HG02798 (cell line): ENCODE measurements at regions not wholly inside any gene's neighbourhood (a gene's known extent, or its start where the extent isn't known, plus 50 kb on each side); places are given as distances from the start of the nearest gene placed in this dataset.
"Not testable (repeated sequence)": the region's sequence is repeated elsewhere in the genome, so short reads cannot be mapped to it uniquely, and the experiment has no call there.

ENCODE experiments used
- ATAC-seq: cut with Tn5 transposase; IDR thresholded peaks from one replicate; pipeline ENCODE4 v1.9.1; 2021; ENCODE audit warnings: mild to moderate bottlenecking; ENCODE audit not compliant: unreplicated experiment, poor library complexity

- ATAC-seq: no peak
Measured at GRCh38 chr3:153631664-153632063, 469.6 kb downstream of the RAP2B start.

GRCh38 chr3:153633407-153633806, 471.4 kb downstream of the RAP2B start:
- ATAC-seq: no peak

GRCh38 chr3:153634683-153635082, 472.7 kb downstream of the RAP2B start:
- no peak for ATAC-seq

- no peak for ATAC-seq
Measured at GRCh38 chr3:153639631-153640030, 477.6 kb downstream of the RAP2B start.

DNA sequence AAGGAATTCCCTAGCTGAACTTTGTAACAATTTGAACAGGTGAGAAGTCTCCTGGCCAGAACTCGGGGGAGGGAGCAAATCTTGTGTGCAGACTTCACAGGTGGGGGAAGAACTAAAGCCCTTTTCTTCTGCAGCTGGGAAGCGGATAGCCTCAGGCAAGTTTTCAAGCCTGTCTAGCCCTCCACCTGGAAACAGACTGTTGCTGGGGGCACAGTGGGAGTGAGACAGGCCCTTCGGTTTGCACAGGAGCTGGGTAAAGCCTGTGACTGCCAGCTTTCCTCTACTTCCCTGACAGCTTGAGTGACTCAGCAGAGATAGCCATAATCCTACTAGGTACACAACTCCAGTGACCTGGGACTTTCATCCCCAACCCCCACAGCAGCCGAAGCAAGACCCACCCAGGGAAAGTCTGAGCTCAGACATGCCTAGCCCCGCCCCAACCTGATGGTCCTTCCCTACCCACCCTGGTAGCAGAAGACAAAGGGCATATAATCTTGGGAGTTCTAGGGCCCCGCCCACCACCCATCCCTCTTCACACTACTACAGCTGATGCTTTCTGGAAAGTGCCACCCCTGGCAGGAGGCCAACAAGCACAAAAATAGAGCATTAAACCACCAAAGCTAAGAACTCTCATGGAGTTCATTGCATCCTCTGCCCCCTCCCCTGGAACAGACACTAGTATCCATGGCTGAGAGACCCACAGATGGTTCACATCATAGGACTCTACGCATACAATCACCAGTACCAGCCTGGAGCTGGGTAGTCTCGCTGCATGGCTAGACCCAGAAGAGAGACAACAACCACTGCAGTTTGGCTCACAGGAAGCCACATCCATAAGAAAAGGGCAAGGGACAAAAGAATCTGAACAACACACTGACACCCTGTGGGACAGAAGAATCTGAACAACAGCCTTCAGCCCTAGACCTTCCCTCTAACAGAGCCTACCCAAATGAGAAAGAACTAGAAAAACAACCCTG, 479.0 kb downstream of the RAP2B start:
- ATAC-seq: no peak

DNA sequence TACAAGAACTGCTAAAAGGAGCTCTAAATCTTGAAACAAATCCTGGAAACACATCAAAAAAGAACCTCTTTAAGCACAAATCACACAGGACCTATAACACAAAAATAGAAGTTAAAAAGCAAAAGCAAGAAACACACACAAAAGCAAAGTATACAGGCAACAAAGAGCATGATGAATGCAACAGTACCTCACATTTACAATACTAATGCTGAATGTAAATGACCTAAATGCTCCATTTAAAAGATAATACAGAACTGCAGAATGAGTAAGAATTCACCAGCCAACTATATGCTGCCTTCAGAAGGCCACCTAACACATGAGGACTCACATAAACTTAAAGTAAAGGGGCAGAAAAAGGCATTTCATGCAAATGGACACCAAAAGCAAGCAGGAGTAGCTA, 478.6 kb upstream of the ARHGEF26 start:
- not testable (repeated sequence) for ATAC-seq

- not testable (repeated sequence) for ATAC-seq
Measured at GRCh38 chr3:153643471-153643870, 477.7 kb upstream of the ARHGEF26 start.

DNA sequence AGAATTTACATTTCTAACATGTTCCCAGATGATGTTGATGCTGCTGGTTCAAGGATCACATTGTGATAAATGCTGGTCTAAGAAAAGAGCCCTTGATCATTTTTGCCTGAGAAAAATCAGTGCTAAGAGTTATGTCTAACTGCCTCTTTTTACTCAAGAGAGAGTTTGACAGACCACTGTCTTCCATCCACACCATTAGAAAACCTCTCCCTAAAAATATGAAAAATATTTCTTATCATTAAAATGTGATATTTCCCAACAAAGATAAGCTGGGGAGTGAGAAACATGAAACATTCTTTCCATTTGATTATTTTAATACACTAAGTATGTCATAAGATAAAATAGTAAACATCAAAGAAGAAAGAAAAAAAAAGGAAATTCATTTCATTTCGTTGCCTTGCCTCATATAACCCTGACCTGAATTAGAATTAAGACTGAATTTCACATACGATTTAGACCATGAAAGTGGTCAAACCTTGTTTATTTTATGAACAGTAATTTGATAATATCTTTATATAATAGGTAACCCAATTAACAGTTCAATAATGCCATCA, 471.8 kb upstream of the ARHGEF26 start:
- no peak for ATAC-seq

- ATAC-seq: no peak
Measured at GRCh38 chr3:153652076-153652475, 469.1 kb upstream of the ARHGEF26 start.

DNA sequence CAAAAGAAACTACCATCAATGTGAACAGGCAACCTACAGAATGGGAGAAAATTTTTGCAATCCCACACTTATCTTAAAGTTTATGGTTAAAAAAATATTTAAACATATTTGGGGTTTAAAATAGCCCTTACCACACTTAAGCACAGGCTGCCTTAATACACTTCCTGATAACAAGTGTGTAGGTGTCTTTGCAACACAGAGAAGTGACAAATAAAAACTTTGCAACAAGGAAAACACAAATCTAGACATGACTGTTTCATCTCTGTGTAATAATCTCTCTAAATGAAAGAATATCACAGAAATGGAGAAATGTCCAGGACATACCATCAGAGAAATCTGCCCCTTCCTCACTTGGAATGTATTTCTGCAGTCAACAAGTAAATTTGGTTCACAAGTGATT, 464.1 kb upstream of the ARHGEF26 start:
- no peak for ATAC-seq

DNA sequence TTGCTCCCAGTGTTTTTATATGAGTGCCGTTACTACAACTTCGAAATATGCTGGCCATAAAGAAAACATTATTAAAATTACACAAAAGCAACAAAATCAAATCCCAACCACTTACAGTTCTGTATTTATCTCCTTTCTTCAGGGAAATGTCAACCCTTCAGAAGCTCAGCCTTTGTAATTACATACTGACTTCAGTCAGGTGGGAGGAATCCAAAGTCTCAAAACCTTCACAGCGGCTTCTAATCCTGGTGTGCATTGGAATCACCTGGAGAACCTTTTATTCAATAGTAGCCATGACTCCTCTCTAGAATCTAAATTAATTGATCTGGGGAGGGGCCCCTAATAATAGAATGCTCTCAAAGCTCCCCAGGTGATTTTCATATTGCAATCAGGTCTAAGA, 463.7 kb upstream of the ARHGEF26 start:
- ATAC-seq: no peak

DNA sequence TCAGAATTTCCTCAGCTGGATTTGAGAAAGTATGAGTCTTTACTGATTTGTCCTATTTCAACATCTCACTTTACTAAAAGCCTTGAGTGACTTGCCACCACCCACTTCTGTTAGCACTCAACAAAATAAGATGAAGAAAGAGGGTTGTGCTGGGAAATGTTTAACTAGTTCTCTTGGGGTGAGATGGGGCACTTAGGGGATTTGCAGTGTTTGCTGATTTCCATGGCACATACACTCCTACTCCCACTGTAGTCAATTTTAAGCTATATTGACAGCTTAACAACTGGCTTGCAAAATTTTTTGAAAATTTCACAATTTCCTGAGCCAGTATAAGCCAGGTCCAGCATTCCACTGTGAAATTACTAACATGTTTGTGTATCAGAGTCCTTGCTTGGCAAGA, 463.1 kb upstream of the ARHGEF26 start:
- no peak for ATAC-seq

- ATAC-seq: no peak
Measured at GRCh38 chr3:153666991-153667740, 454.0 kb upstream of the ARHGEF26 start.

DNA sequence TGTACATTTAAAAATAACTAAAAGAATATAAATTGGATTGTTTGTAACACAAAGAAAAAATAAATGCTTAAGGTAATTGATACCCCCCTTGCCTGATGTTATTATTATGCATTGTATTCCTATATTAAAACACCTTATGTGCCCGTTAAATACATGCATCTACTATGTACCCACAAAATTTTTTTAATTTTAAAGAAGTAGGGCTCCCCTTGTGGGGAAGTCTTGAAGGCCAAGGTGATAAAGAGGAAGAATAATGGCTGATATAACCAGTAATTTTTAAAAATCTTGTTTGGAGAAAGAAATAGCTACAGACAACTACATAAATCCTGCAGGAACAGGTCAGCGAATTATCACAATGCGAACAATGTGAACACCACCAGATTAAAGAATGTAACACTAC, 451.7 kb upstream of the ARHGEF26 start:
- ATAC-seq: no peak

DNA sequence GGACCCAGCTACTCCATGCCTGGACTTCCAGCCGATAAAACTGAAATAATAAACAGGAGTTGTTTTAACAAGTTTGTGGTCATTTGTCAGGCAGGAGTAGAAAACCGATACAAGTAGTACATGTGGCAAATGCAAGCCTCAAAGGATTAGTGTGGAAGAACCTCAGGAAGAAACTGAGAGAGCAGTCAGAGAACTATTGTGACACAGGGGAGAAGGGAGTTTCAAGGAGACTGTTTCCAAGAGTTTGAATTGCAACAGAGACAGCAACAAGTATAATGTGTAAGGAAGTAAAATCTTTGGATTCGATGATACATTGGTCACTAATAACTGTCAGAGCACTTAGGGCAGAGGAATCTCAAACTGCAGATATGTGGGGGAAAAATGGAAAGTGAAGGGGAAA, 450.6 kb upstream of the ARHGEF26 start:
- ATAC-seq: no peak

DNA sequence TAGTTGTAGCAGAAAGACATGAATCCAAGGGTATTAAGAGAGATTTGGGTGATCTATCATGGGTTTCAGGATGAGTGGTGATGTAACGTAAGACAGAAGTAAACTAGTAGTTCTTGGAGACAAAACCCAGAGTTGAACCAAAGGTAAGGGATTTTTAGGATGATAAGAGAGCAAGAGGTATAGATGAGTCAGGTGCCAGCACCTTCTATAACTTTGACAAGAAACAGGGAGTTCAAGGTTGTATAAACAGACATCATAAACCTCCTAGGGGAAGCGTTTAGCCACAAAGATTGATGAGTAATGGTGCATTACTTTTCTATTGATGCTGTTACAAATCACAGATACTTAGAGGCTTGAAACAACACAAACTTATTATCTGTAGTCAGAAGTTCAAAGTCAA, 447.3 kb upstream of the ARHGEF26 start:
- no peak for ATAC-seq

DNA sequence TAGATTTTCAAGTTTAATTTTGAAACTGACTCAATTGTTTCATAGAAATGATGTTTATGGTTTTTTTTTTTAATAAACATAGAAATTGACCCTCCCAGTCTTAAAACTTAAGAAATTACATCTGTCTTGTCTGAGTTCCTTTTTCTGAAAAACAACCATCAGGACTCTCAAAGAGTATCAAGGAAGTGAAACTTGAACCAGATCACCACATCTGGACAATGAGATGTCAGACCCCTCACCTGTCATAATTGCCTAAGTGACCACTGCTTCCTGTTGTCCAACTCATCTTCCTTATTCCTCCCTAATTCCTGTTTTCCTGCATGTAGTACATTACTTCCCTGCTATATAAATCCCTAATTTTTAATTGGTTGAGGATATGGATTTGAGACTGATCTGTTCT, 441.5 kb upstream of the ARHGEF26 start:
- ATAC-seq: no peak

- no peak for ATAC-seq
Measured at GRCh38 chr3:153680526-153680925, 440.7 kb upstream of the ARHGEF26 start.

GRCh38 chr3:153681057-153681456, 440.1 kb upstream of the ARHGEF26 start:
- no peak for ATAC-seq

GRCh38 chr3:153688301-153689120, 432.7 kb upstream of the ARHGEF26 start:
- no peak for ATAC-seq
